ENCODE measurements at regions not wholly inside any gene's neighbourhood (a gene's known extent, or its start where the extent isn't known, plus 50 kb on each side); places are given as distances from the start of the nearest gene placed in this dataset.

DNA sequence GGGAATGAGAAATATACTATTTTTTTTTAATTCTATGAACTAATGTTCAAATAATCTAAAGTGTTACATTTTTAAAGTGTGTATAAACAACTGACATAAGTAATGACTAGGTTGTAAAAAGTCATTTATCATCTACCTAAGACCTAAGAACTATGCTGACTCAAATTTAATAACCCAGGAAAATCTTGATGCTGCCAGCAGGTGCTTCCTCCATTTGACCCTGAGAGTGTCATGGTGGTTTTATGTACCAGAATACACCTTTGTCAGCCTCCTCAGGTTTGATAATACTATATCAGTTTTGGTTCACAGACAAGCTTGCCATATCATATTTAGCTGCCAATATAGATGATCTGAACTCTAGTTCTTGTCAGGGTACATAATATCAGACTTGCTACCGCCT is 1151.2 kb downstream of the PCDH17 start:
- no peak overlapping the region for H3K4me3 ChIP-seq
- H3K27me3 ChIP-seq: no peaks in the 10 kb centered on the region
- no peak overlapping the region for H3K27ac ChIP-seq
- TF ChIP-seq, protein P1, sequence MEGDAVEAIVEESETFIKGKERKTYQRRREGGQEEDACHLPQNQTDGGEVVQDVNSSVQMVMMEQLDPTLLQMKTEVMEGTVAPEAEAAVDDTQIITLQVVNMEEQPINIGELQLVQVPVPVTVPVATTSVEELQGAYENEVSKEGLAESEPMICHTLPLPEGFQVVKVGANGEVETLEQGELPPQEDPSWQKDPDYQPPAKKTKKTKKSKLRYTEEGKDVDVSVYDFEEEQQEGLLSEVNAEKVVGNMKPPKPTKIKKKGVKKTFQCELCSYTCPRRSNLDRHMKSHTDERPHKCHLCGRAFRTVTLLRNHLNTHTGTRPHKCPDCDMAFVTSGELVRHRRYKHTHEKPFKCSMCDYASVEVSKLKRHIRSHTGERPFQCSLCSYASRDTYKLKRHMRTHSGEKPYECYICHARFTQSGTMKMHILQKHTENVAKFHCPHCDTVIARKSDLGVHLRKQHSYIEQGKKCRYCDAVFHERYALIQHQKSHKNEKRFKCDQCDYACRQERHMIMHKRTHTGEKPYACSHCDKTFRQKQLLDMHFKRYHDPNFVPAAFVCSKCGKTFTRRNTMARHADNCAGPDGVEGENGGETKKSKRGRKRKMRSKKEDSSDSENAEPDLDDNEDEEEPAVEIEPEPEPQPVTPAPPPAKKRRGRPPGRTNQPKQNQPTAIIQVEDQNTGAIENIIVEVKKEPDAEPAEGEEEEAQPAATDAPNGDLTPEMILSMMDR (IDR thresholded peaks at IDR 0.05): no peak
- no peak for TF ChIP-seq POLR2A (IDR thresholded peaks at IDR 0.05)
- DNase-seq (no peak), ATAC-seq (no peak)
- H3K9me3 ChIP-seq: peaks cover 0 to 15% (median 0%) of the 10 kb centered on the region in 12 donors
- intact Hi-C loops (cut with DNase I): no loop called here
- 89 to 100% (median 97%) methylated on average over 1 of the region's 1 CpG for WGBS, 4 donors
- peaks cover 0 to 7% (median 0%) of the 10 kb centered on the region in 12 donors for H3K4me1 ChIP-seq
- H3K36me3 ChIP-seq: no peaks in the 10 kb centered on the region

DNA sequence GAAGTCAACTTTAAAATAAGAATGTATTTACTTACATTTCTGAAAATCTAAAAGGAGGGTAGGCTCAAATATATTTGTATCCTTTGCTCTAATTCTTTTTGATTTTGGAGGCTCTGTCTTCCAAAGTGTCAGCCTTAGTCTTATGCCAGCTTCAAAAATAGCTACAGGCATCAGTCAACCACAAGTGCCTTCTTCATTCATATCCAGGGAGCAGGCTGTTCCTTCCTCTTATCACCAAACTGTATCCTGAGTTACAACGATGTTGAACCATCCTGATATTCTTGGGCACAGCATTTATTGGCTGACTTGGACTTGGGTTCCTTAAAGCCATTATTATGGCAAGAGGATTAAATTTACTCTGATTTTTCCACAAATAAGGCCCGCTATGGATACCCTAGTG is 1161.3 kb downstream of the PCDH17 start:
- H3K4me1 ChIP-seq: no peaks in the 10 kb centered on the region
- TF ChIP-seq POLR2A (IDR thresholded peaks at IDR 0.05): no peak
- TF ChIP-seq, protein P1 (IDR thresholded peaks at IDR 0.05): no peak
- DNase-seq (no peak), ATAC-seq (peak; percentile 87 to 96 (median 94))
- H3K27ac ChIP-seq: peak overlapping the region in 1 of 12 donors; percentile 31
- no peaks in the 10 kb centered on the region for H3K36me3 ChIP-seq
- H3K9me3 ChIP-seq: peaks cover 0 to 3% (median 0%) of the 10 kb centered on the region in 12 donors
- 44 to 59% (median 50%) methylated on average over 2 of the region's 2 CpGs for WGBS, 4 donors
- H3K27me3 ChIP-seq: no peaks in the 10 kb centered on the region
- no peak overlapping the region for H3K4me3 ChIP-seq
- intact Hi-C loops (cut with DNase I): no loop called here

DNA sequence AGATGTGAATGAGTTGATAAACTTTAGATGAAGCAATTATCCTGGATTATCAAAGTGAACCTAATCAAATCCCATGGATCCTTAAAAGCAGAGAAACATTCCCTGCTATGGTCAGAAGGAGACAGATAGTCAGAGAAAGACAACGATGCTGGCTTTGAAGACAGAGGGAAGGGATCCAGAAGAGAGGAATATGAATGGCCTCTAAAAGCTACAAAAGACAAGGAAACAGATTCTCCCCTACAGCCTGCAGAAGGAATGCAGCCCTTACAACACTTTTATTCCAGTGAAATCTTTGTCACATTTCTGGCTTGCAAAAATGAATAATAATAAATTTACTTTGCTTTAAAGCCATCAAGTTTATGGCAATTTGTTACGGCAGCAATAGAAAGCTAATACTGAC is 1164.2 kb downstream of the PCDH17 start:
- intact Hi-C loops (cut with DNase I): no loop called here
- no peak for ATAC-seq
- 77 to 85% (median 81%) methylated on average over 2 of the region's 2 CpGs for WGBS, 4 donors

DNA sequence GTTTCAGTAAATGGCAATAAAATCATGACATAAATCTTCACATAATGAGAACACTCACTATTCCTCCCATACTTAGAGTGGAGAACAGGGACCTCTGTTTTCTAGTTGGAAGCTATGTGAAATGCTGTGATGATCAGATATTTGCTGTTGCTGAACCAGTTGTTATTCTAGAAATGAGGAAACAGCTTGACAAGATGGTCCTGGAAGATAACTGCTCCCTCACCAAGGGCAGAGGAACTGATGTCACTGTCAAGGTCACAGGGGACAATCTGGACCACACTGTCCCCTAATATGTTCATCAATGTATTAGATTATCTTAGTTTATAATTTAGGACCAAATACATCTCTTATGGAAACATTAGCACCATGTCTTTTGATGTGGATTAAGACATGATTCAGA is 1173.3 kb downstream of the PCDH17 start:
- TF ChIP-seq, protein P1 (IDR thresholded peaks at IDR 0.05): no peak
- TF ChIP-seq POLR2A (IDR thresholded peaks at IDR 0.05): no peak
- ATAC-seq: no peak
- DNase-seq: no peak
- H3K27ac ChIP-seq: no peak overlapping the region
- no peaks in the 10 kb centered on the region for H3K4me1 ChIP-seq
- H3K4me3 ChIP-seq: no peak overlapping the region
- intact Hi-C loops (cut with DNase I): no loop called here
- H3K9me3 ChIP-seq: no peaks in the 10 kb centered on the region
- no peaks in the 10 kb centered on the region for H3K27me3 ChIP-seq
- H3K36me3 ChIP-seq: no peaks in the 10 kb centered on the region

More for the DNA sequence above, 1164.2 kb downstream of the PCDH17 start:
- Histone ChIP-seq H3K9me3 (peaks cover 0 to 3% (median 0%) of the 10 kb centered on the region in 12 donors), H3K27ac (no peak overlapping the region), H3K27me3 (no peaks in the 10 kb centered on the region), H3K36me3 (no peaks in the 10 kb centered on the region), H3K4me3 (no peak overlapping the region), H3K4me1 (no peaks in the 10 kb centered on the region)
- no peak for DNase-seq
- TF ChIP-seq, protein P1 (IDR thresholded peaks at IDR 0.05): no peak
- TF ChIP-seq POLR2A (IDR thresholded peaks at IDR 0.05): no peak

Data from heart left ventricle (tissue), 16 donors.